HG03378 (cell line): ENCODE measurements at regions not wholly inside any gene's neighbourhood (a gene's known extent, or its start where the extent isn't known, plus 50 kb on each side); places are given as distances from the start of the nearest gene placed in this dataset.

Experiments used
- ATAC-seq: cut with Tn5 transposase; IDR thresholded peaks from one replicate; pipeline ENCODE4 v1.9.1; 2021; ENCODE audit warnings: mild to moderate bottlenecking, moderate library complexity; ENCODE audit not compliant: unreplicated experiment

- ATAC-seq, result no peak
Observed at GRCh38 chr4:4695497-4695896, 153.6 kb upstream of the STX18 start.

GRCh38 chr4:4694827-4695226, 153.0 kb upstream of the STX18 start:
- no peak for ATAC-seq

DNA sequence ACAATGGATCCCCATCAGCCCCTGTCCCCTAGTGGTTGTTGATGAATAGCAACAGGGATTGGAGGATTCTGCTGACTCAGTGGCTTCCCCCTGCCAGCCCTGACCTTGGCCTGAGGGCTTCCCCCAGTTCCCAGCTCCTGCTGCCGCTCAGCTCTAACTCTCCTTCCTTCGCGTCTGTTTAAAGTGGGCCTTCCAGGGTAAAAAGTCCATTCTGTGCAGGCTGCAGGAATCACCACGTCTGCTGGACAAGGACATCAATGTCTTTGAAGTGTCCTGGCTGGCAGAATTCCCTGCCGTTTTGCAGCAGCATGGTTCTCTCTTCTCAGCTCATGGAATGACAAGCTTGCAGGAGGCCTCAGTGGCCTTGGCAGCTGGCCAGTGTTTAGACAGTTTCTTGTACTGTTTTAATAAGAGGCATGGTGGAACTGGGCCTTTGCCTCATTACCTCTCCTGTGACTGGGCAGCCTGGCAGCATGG, 152.5 kb upstream of the STX18 start:
- ATAC-seq, result no peak

DNA sequence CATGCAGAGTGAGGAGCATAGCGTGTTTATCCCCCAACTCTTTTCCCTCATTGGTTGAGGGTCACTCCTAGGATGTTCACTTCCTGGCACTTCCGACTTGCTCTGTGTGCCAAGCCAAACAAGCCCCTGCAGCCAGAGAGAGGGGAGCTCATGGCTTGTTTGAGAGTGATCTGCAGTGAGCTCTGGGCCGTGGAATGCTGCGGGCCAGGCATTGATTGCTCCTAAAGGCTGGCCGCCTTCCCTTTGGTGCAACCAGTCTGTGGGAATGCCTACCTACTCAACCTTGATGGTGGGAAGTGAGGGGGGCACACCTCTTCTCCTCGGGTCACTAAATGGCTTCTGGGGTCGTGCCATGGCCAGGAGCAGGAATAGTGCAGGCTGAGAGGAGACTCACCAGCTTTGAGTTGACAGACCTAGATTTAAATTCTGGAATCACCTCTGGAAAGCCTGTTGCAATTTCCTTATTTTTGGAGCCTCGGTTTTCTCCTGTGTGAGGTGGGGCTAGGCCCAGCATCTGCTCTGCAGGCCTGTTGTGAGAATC, 152.0 kb upstream of the STX18 start:
- ATAC-seq, result no peak

DNA sequence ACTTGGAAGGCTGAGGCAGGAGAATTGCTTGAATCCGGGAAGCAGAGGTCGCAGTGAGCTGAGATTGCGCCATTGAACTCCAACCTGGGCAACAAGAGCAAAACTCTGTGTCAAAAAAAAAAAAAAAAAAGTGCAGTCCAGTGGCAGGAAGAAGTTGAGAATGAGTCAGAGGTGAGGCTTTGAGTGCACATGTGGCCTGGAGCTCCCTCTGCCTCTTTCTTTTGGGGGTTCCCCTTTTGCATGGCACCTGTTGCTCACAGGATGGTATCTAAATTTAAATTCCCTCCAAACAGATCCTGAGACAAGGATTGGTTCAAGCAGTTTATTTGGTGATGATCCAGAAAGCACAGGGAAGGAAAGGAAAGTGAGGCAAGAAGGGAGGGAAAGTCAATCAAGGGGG, 151.4 kb upstream of the STX18 start:
- peak; percentile 60 for ATAC-seq

DNA sequence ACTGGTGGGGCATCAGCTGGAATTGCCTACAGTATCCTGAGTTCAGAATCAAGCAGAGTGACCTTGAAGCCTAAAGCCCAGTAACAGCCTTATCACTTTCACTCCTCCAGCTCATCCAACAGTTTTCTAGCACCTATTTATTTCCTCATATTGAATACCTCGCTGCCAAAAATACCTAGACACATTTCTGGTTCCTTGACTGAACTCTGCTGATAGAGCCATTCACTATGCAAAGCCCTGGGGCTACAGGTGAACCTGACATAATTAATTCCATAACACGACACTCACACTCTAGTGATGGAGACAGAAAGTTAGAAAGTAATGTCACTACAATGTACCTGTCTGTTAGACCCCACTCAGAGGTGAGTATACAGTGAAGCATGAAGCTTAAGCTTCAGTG, 149.0 kb upstream of the STX18 start:
- ATAC-seq, result no peak

GRCh38 chr4:4689694-4690440, 148.0 kb upstream of the STX18 start:
- peak; percentile 82 for ATAC-seq

GRCh38 chr4:4687935-4688727, 146.3 kb upstream of the STX18 start:
- no peak for ATAC-seq

- ATAC-seq, result no peak
Observed at GRCh38 chr4:4687100-4687499, 145.3 kb upstream of the STX18 start.

GRCh38 chr4:4685810-4686795, 144.3 kb upstream of the STX18 start:
- no peak for ATAC-seq

DNA sequence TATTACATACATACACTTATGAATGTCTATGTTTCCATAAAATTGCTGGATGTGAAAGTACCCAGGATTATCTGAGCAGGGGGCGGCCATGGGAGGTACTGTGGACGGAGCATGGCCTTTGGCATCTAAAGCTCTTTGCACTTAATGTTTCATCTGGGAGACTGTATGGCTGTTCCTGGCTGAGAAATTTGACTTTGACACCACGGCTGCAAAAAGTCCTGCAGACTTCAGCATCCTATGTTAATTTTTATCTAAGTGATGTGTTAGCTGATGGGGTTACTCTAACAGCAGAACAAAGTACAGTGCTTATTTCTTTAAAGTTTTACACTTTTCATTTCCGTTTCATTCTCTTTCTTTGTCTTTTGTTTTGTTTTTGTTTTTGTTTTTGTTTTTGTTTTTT, 139.8 kb upstream of the STX18 start:
- ATAC-seq, result no peak

DNA sequence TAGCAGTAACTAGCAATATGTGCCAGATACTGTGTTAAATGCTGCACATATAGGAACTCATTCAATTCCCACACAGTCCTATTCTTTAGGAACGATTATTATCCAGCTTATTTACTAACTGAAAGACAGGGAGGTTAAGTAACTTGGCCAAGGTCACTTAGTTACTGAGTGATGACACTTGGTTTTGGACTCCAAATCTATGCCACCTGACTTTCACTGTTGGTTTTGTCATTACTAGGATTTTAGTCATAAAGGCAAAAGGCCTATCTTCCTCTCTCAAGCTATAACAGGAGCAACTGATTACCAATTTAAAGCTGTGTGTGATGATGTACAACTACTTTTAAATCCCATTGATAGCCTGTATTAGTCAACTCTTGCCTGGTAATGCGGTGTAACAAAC, 138.9 kb upstream of the STX18 start:
- ATAC-seq, result no peak

DNA sequence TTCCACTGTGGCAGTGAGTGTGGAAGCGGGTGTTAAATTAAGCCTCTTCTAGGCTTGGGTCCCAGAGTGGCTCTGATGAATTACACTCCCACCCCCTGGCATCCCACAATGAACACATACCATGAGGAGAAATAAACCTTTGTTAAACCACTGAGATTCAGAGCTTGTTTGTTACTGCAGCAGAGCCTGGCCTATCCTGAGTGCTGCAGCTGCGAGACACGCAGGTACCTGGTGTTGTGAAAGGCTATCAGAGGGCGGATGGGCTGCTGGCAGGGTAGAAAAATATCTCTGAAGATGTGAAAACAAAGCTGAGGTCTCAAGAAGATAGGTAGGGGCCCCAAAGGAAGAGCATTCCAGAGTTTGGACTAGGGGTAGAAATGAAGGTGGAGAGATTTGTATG, 138.4 kb upstream of the STX18 start:
- ATAC-seq, result no peak

GRCh38 chr4:4677556-4678522, 136.0 kb upstream of the STX18 start:
- no peak for ATAC-seq

GRCh38 chr4:4675641-4676040, 133.8 kb upstream of the STX18 start:
- no peak for ATAC-seq

DNA sequence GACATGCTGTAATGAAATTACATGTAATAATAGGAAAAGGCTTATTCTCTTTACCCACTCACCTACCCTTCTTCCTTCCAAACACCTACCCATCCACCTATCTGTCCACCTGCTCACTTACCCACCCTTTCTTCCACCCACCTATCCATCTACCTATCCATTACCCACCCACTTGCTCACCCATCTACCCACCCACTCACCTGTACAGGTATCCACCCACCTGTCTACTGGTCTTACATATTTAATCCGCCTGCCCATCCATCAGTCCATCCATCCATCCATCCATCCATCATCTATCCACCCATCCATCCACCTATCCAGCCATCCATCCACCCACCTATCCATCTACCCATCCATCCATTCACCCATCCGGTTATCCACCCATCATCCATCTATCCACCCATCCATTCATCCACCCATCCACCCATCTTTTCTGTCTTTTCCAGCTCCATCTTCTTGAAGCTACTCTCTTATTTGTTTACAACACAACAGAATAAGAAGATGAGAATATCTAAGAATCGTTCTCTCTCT, 133.3 kb upstream of the STX18 start:
- no peak for ATAC-seq

DNA sequence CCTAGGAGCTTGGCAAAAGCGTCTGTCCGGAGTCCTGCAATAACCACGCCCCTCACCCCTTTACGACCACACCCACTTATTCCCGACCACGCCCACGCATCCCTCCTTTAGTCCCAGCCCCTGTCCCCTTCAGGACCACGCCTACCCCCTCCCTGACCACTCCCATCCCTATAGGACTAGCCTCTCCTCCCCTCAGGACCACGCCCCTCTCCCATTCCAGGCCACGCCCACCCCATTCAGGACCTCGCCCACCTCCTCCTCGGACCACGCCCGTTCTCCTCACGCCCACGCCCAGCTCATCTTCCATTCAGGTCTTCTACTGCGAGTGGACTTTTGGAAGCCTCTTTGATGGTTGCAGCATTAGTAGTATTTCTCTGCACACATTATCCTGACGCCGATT, 131.2 kb upstream of the STX18 start:
- no peak for ATAC-seq

DNA sequence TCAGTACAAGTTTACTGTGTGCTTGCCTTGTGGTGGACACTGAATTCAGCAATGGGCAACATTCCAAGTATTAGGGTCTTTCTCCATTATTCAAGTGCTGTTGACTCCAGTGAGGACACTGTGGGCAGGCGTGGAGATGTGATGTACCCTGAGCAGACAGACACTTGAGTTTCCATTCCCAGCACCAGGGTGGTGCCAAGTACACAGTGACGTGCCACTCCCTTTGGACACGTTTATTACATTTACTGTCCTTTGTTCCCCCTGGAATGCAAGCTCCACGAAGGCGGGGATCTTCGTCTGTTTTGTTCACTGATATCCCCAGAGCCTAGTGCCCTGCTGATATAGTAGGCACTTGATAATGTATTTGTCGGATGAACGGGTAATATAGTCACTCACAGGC, 130.6 kb upstream of the STX18 start:
- ATAC-seq, result no peak

DNA sequence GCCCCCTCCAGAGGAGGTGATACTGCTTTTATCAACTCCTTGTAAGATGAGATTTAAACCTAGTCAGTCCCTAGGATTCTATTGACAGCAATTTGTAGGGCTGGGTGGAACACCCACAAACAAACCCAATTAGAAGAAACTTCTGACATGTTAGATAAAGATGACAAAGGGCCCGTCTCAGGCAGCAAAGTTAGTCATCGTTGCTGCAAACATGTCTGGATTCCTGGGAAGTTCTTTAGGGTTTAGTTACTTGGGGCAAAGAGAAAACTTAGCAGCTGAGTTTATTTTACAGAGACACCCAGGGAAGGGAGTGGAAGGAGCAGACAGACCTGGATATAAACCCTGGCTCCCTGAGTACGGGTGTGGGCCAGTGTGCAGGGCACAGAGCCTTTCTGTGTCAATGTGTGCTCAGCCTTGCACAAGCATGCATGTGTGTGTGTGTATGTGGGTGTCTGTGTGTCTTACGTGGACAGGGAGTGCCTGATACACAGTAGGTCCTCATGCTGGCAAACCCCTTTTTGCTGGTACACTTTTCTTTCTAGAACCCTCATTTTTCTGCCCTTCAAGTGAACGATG, 130.0 kb upstream of the STX18 start:
- ATAC-seq, result no peak
